BLaER1 treated with 17β-estradiol and CSF1 and Interleukin-3, amounts not matched to agents 10 nM and 100 nM (cell line): ENCODE measurements at regions not wholly inside any gene's neighbourhood (a gene's known extent, or its start where the extent isn't known, plus 50 kb on each side); places are given as distances from the start of the nearest gene placed in this dataset.
"Not testable (repeated sequence)": the region's sequence is repeated elsewhere in the genome, so short reads cannot be mapped to it uniquely, and the experiment has no call there.

Experiments
- H3K27ac ChIP-seq, 11 experiments: shearing (Covaris generic); formaldehyde crosslinking; 2 replicates each; pipeline ENCODE4 v1.8.1; 2022
- H3K27me3 ChIP-seq, 11 experiments: shearing (Covaris generic); formaldehyde crosslinking; 2 replicates each; pipeline ENCODE4 v1.8.1; 2022
- H3K36me3 ChIP-seq, 11 experiments: shearing (Covaris generic); formaldehyde crosslinking; 2 replicates each; pipeline ENCODE4 v1.8.1; 2022
- H3K4me1 ChIP-seq, 10 experiments: shearing (Covaris generic); formaldehyde crosslinking; 2 replicates each; pipeline ENCODE4 v1.8.1; 2022
- H3K4me2 ChIP-seq, 11 experiments: shearing (Covaris generic); formaldehyde crosslinking; 2 replicates each; pipeline ENCODE4 v1.8.1; 2022
- H3K4me3 ChIP-seq, 10 experiments: shearing (Covaris generic); formaldehyde crosslinking; 2 replicates each; pipeline ENCODE4 v1.8.1; 2022
- H3K9ac ChIP-seq, 11 experiments: shearing (Covaris generic); formaldehyde crosslinking; 2 replicates each; pipeline ENCODE4 v1.8.1; 2022
- H3K9me3 ChIP-seq, 11 experiments: shearing (Covaris generic); formaldehyde crosslinking; replicated peaks in 1 of 11; 2 replicates each; pipeline ENCODE4 v1.8.1; 2022
- H4K20me1 ChIP-seq, 11 experiments: shearing (Covaris generic); formaldehyde crosslinking; 2 replicates each; pipeline ENCODE4 v1.8.1; 2022
- Cebpa-rat ChIP-seq, 11 experiments: shearing (Covaris generic); IDR thresholded peaks; 2 replicates each; pipeline ENCODE4 v1.8.1; 2022

GRCh38 chr4:111070390-111070789 lies 447.5 kb upstream of the PITX2 start:
- no peaks in the 10 kb centered on the region; a peak in 3 of 22 replicates for H3K9me3 ChIP-seq
- H3K27me3 ChIP-seq: no peaks in the 10 kb centered on the region
- no peak overlapping the region for H3K9ac ChIP-seq
- H3K4me2 ChIP-seq: no peak overlapping the region
- H3K36me3 ChIP-seq: no peaks in the 10 kb centered on the region
- no peaks in the 10 kb centered on the region for H4K20me1 ChIP-seq
- no peak overlapping the region for H3K4me3 ChIP-seq
- peaks cover 0 to 13% (median 0%) of the 10 kb centered on the region in 10 experiments; a peak in 3 of 20 replicates for H3K4me1 ChIP-seq
- no peak overlapping the region for H3K27ac ChIP-seq
- no peak for TF ChIP-seq Cebpa-rat (IDR thresholded peaks at IDR 0.05)

- H3K9ac ChIP-seq: no peak overlapping the region
- no peaks in the 10 kb centered on the region for H3K4me1 ChIP-seq
- H3K27ac ChIP-seq: no peak overlapping the region
- H3K27me3 ChIP-seq: no peaks in the 10 kb centered on the region
- peaks cover 0 to 11% (median 0%) of the 10 kb centered on the region in 11 experiments; a peak in 6 of 22 replicates for H3K9me3 ChIP-seq
- no peak overlapping the region for H3K4me2 ChIP-seq
- no peaks in the 10 kb centered on the region for H4K20me1 ChIP-seq
- no peaks in the 10 kb centered on the region for H3K36me3 ChIP-seq
- no peak for TF ChIP-seq Cebpa-rat (IDR thresholded peaks at IDR 0.05)
- H3K4me3 ChIP-seq: no peak overlapping the region
Observed at GRCh38 chr4:111074523-111075114, 451.7 kb upstream of the PITX2 start.

- not testable (repeated sequence) for H3K27ac ChIP-seq, H3K36me3 ChIP-seq, H3K27me3 ChIP-seq, H3K4me2 ChIP-seq, H3K4me3 ChIP-seq, H3K9ac ChIP-seq, H3K4me1 ChIP-seq, H4K20me1 ChIP-seq
- peaks cover 0 to 11% (median 0%) of the 10 kb centered on the region in 11 experiments; a peak in 6 of 22 replicates for H3K9me3 ChIP-seq
Observed at GRCh38 chr4:111076299-111076698, 453.4 kb upstream of the PITX2 start.

GRCh38 chr4:111108153-111108552 lies 485.3 kb upstream of the PITX2 start:
- peak overlapping the region in 2 of 11 experiments; percentile 1 to 20; a peak in 2 of 22 replicates for H3K4me2 ChIP-seq
- 0 out of 22 replicates have a peak overlapping the region, but pooled peaks of 1 of the 11 experiments have one; percentile 24 for H3K27ac ChIP-seq
- peaks cover 0 to 14% (median 0%) of the 10 kb centered on the region in 11 experiments; a peak in 1 of 22 replicates for H3K9me3 ChIP-seq
- no peak for TF ChIP-seq Cebpa-rat (IDR thresholded peaks at IDR 0.05)
- H4K20me1 ChIP-seq: no peaks in the 10 kb centered on the region
- H3K27me3 ChIP-seq: no peaks in the 10 kb centered on the region
- no peak overlapping the region for H3K9ac ChIP-seq
- peaks cover 0 to 11% (median 0%) of the 10 kb centered on the region in 10 experiments; a peak in 2 of 20 replicates for H3K4me1 ChIP-seq
- H3K4me3 ChIP-seq: no peak overlapping the region
- H3K36me3 ChIP-seq: no peaks in the 10 kb centered on the region

GRCh38 chr4:111113591-111113990 lies 490.7 kb upstream of the PITX2 start:
- Histone ChIP-seq H3K4me3 (no peak overlapping the region), H3K27me3 (no peaks in the 10 kb centered on the region)
- no peak for TF ChIP-seq Cebpa-rat (IDR thresholded peaks at IDR 0.05)

GRCh38 chr4:111115881-111116280 lies 493.0 kb upstream of the PITX2 start:
- no peaks in the 10 kb centered on the region for H3K27me3 ChIP-seq
- no peak overlapping the region for H3K27ac ChIP-seq
- no peaks in the 10 kb centered on the region for H3K9me3 ChIP-seq
- H4K20me1 ChIP-seq: no peaks in the 10 kb centered on the region
- no peak overlapping the region for H3K9ac ChIP-seq
- no peaks in the 10 kb centered on the region for H3K4me1 ChIP-seq
- H3K4me3 ChIP-seq: no peak overlapping the region
- H3K36me3 ChIP-seq: no peaks in the 10 kb centered on the region
- H3K4me2 ChIP-seq: no peak overlapping the region
- TF ChIP-seq Cebpa-rat (IDR thresholded peaks at IDR 0.05): no peak

More at GRCh38 chr4:111113591-111113990, 490.7 kb upstream of the PITX2 start:
- Histone ChIP-seq H3K9ac (no peak overlapping the region), H3K36me3 (no peaks in the 10 kb centered on the region), H4K20me1 (no peaks in the 10 kb centered on the region), H3K4me1 (peaks cover 0 to 2% (median 0%) of the 10 kb centered on the region in 10 experiments; a peak in 1 of 20 replicates), H3K27ac (no peak overlapping the region), H3K4me2 (no peak overlapping the region), H3K9me3 (0 out of 22 replicates have a peak, but pooled peaks cover 0 to 7% (median 0%) of the 10 kb centered on the region in 11 experiments)

GRCh38 chr4:111120191-111120590 lies 497.3 kb upstream of the PITX2 start:
- TF ChIP-seq Cebpa-rat (IDR thresholded peaks at IDR 0.05): no peak
- no peaks in the 10 kb centered on the region for H4K20me1 ChIP-seq
- H3K4me2 ChIP-seq: no peak overlapping the region

GRCh38 chr4:111126340-111126739 lies 503.5 kb upstream of the PITX2 start:
- Histone ChIP-seq H3K9ac (no peak overlapping the region), H4K20me1 (no peaks in the 10 kb centered on the region), H3K27me3 (no peaks in the 10 kb centered on the region)

More at GRCh38 chr4:111120191-111120590, 497.3 kb upstream of the PITX2 start:
- no peak overlapping the region for H3K9ac ChIP-seq
- H3K36me3 ChIP-seq: no peaks in the 10 kb centered on the region
- H3K4me1 ChIP-seq: no peaks in the 10 kb centered on the region
- H3K27ac ChIP-seq: no peak overlapping the region
- no peaks in the 10 kb centered on the region; a peak in 1 of 22 replicates for H3K9me3 ChIP-seq
- H3K27me3 ChIP-seq: no peaks in the 10 kb centered on the region
- no peak overlapping the region for H3K4me3 ChIP-seq

GRCh38 chr4:111127841-111128240 lies 505.0 kb upstream of the PITX2 start:
- H3K27ac ChIP-seq: no peak overlapping the region; a peak in 1 of 22 replicates
- H3K9me3 ChIP-seq: no peaks in the 10 kb centered on the region
- no peak overlapping the region for H3K4me2 ChIP-seq
- no peak overlapping the region for H3K9ac ChIP-seq
- no peaks in the 10 kb centered on the region for H3K27me3 ChIP-seq
- no peaks in the 10 kb centered on the region for H3K4me1 ChIP-seq
- no peak overlapping the region for H3K4me3 ChIP-seq
- H3K36me3 ChIP-seq: no peaks in the 10 kb centered on the region
- no peaks in the 10 kb centered on the region for H4K20me1 ChIP-seq
- TF ChIP-seq Cebpa-rat (IDR thresholded peaks at IDR 0.05): no peak

More at GRCh38 chr4:111126340-111126739, 503.5 kb upstream of the PITX2 start:
- Histone ChIP-seq H3K4me2 (no peak overlapping the region), H3K27ac (no peak overlapping the region), H3K36me3 (no peaks in the 10 kb centered on the region), H3K4me1 (no peaks in the 10 kb centered on the region), H3K9me3 (no peaks in the 10 kb centered on the region; a peak in 1 of 22 replicates), H3K4me3 (no peak overlapping the region)
- TF ChIP-seq Cebpa-rat (IDR thresholded peaks at IDR 0.05): no peak

- H3K9me3 ChIP-seq: no peaks in the 10 kb centered on the region
- H3K4me1 ChIP-seq: no peaks in the 10 kb centered on the region
- H3K9ac ChIP-seq: no peak overlapping the region
- H3K4me3 ChIP-seq: no peak overlapping the region
- no peak for TF ChIP-seq Cebpa-rat (IDR thresholded peaks at IDR 0.05)
- H3K4me2 ChIP-seq: no peak overlapping the region; a peak in 2 of 22 replicates
- no peaks in the 10 kb centered on the region for H3K36me3 ChIP-seq
- no peak overlapping the region; a peak in 1 of 22 replicates for H3K27ac ChIP-seq
- no peaks in the 10 kb centered on the region for H3K27me3 ChIP-seq
- no peaks in the 10 kb centered on the region for H4K20me1 ChIP-seq
Observed at GRCh38 chr4:111128327-111128726, 505.4 kb upstream of the PITX2 start.
